Keratinocyte (primary cell): ENCODE measurements at regions not wholly inside any gene's neighbourhood (a gene's known extent, or its start where the extent isn't known, plus 50 kb on each side); places are given as distances from the start of the nearest gene placed in this dataset.
A peak's percentile ranks its signal among the peaks of the same experiment; 100 is the strongest.

Experiments
- DNase-seq: peaks from one replicate; pipeline ENCODE4 v3.0.0-alpha.2; 2011; ENCODE audit warnings: low read depth, missing footprints, low spot score
- FAIRE-seq: peaks from 2 replicates; lab custom pipeline; 2011; peaks lifted over from hg19 to GRCh38; lab: Jason Lieb, UNC
- H2AFZ ChIP-seq: 2 replicates; pipeline ENCODE4 v1.6.0; 2012; ENCODE audit warnings: low read length, control low read depth, inconsistent platforms; ENCODE audit not compliant: control insufficient read depth
- H3K27ac ChIP-seq: 2 replicates; pipeline ENCODE4 v1.5.1; 2011; ENCODE audit warnings: low read length; ENCODE audit not compliant: control insufficient read depth, insufficient read depth
- H3K27me3 ChIP-seq: 3 replicates; pipeline ENCODE4 v1.6.0; 2011; ENCODE audit warnings: low read length; ENCODE audit not compliant: control insufficient read depth, insufficient read depth; ENCODE audit errors: extremely low read depth
- H3K36me3 ChIP-seq, 2 experiments: 2 replicates in 1 of 2; 3 replicates in 1 of 2; pipeline ENCODE4 v1.5.1; 2011; ENCODE audit warnings: low read length in 2 of 2, mild to moderate bottlenecking in 1 of 2; ENCODE audit not compliant: control insufficient read depth in 2 of 2, insufficient read depth in 2 of 2; ENCODE audit errors: extremely low read depth in 1 of 2
- H3K4me1 ChIP-seq: 3 replicates; pipeline ENCODE4 v1.5.1; 2011; ENCODE audit warnings: low read length; ENCODE audit not compliant: control insufficient read depth, insufficient read depth; ENCODE audit errors: extremely low read depth
- H3K4me2 ChIP-seq: 3 replicates; pipeline ENCODE4 v1.6.0; 2011; ENCODE audit warnings: low read depth, low read length; ENCODE audit not compliant: control insufficient read depth, insufficient read depth; ENCODE audit errors: extremely low read depth
- H3K4me3 ChIP-seq, 3 experiments: fragments of 200-600 bp in 1 of 3; sonication (generic) in 1 of 3; 2 replicates in 2 of 3; 3 replicates in 1 of 3; pipeline ENCODE4 v1.5.1; 2011 to 2016; ENCODE audit warnings: low read length in 3 of 3, mild to moderate bottlenecking in 3 of 3, control low read depth in 2 of 3, inconsistent platforms in 1 of 3, low read depth in 1 of 3, mixed read lengths in 1 of 3, mixed run types in 1 of 3, moderate library complexity in 1 of 3; ENCODE audit not compliant: control insufficient read depth in 2 of 3, insufficient read depth in 2 of 3; ENCODE audit errors: extremely low read depth in 1 of 3
- H3K79me2 ChIP-seq: 2 replicates; pipeline ENCODE4 v1.6.0; 2012; ENCODE audit warnings: low read length; ENCODE audit not compliant: control insufficient read depth, insufficient read depth
- H3K9ac ChIP-seq: 3 replicates; pipeline ENCODE4 v1.6.0; 2011; ENCODE audit warnings: low read length; ENCODE audit not compliant: control insufficient read depth, insufficient read depth; ENCODE audit errors: extremely low read depth
- H3K9me1 ChIP-seq: 3 replicates; pipeline ENCODE4 v1.6.0; 2011; ENCODE audit warnings: low read length; ENCODE audit not compliant: control insufficient read depth, insufficient read depth; ENCODE audit errors: extremely low read depth
- H3K9me3 ChIP-seq: 2 replicates; pipeline ENCODE4 v1.5.1; 2012; ENCODE audit warnings: low read depth, low read length; ENCODE audit not compliant: control insufficient read depth
- H4K20me1 ChIP-seq: 3 replicates; pipeline ENCODE4 v1.6.0; 2011; ENCODE audit warnings: low read length; ENCODE audit not compliant: control insufficient read depth, insufficient read depth; ENCODE audit errors: extremely low read depth
- EZH2 ChIP-seq: IDR thresholded peaks from one replicate; pipeline ENCODE4 v1.6.1; 2012; ENCODE audit warnings: inconsistent platforms, mild to moderate bottlenecking, low read length, moderate library complexity
- dilution Hi-C: fragments of 300-500 bp; cut with MboI; formaldehyde crosslinking; loops from one replicate; pipeline ENCODE4 v1.7.0; 2020; ENCODE audit warnings: low sequenced_read_pairs; ENCODE audit not compliant: extremely low pct_ligation_motif_present
- TF ChIP-seq, protein P1 (sequence below), 3 experiments: IDR thresholded peaks in 1 of 3; conservative IDR thresholded peaks in 1 of 3; optimal IDR thresholded peaks in 1 of 3; 2 replicates in 2 of 3; 3 replicates in 1 of 3; pipeline versions ENCODE3 to v1.5.1; 2011; ENCODE audit warnings: low read length in 3 of 3, mild to moderate bottlenecking in 3 of 3, moderate library complexity in 2 of 3, control low read depth in 1 of 3, inconsistent platforms in 1 of 3; ENCODE audit not compliant: insufficient read depth in 2 of 3; ENCODE audit errors: extremely low read depth in 1 of 3

DNA sequence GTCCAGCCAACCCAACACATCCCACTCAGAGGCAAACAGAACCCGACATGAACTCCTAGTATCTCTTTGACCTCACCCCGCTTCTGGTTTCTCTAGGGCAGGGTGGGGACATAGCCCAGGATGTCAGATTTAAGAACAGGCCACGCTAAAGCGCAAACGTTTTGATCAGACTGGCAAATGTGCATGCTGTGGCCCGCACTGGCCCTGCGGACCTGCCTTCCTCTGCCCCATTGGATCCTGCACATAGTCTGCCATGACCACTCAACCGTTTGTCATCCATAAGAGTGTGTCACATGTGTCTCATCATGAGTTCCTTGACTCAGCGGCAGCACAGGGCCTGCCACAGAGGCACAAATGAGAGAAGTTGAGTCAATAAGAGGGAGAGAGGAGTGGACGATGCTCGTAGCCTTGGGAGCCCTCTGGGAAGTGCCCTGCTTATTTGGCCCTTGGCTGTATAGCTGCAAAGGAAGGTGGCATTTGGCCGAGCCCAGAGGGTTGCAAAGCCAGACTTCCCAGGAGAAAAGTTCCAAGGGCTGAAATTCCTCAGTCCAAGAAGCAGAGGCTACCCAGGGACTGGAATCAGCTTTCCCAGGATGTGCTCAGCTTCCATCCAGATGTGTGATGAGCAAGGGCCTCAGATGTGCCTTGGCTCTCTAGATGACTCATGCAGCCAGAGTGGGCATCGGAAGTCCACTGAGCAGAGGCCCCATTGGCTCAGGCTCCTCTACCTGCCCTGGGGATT is 55.5 kb upstream of the SLCO2A1 start:
- Histone ChIP-seq H3K4me2 (peak overlapping the region; percentile 30), H3K9me3 (no peaks in the 10 kb centered on the region), H2AFZ (no peak overlapping the region), H3K27me3 (no peaks in the 10 kb centered on the region), H4K20me1 (no peaks in the 10 kb centered on the region), H3K9ac (no peak overlapping the region), H3K4me3 (no peak overlapping the region), H3K79me2 (no peaks in the 10 kb centered on the region), H3K27ac (no peak overlapping the region), H3K4me1 (peaks cover 9% of the 10 kb centered on the region), H3K36me3 (no peaks in the 10 kb centered on the region), H3K9me1 (no peaks in the 10 kb centered on the region)
- dilution Hi-C loops, result no loop called here
- FAIRE-seq (no peak), DNase-seq (peak; percentile 52)
- no peak for TF ChIP-seq EZH2
- TF ChIP-seq, protein P1, sequence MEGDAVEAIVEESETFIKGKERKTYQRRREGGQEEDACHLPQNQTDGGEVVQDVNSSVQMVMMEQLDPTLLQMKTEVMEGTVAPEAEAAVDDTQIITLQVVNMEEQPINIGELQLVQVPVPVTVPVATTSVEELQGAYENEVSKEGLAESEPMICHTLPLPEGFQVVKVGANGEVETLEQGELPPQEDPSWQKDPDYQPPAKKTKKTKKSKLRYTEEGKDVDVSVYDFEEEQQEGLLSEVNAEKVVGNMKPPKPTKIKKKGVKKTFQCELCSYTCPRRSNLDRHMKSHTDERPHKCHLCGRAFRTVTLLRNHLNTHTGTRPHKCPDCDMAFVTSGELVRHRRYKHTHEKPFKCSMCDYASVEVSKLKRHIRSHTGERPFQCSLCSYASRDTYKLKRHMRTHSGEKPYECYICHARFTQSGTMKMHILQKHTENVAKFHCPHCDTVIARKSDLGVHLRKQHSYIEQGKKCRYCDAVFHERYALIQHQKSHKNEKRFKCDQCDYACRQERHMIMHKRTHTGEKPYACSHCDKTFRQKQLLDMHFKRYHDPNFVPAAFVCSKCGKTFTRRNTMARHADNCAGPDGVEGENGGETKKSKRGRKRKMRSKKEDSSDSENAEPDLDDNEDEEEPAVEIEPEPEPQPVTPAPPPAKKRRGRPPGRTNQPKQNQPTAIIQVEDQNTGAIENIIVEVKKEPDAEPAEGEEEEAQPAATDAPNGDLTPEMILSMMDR (optimal IDR thresholded peaks at IDR 0.05 in 1 of 3, IDR thresholded peaks at IDR 0.05 in 1 of 3, conservative IDR thresholded peaks at IDR 0.05 in 1 of 3; ENCODE audit: extremely low read depth in 1 of 3, insufficient read depth in 2 of 3, low read length in 3 of 3), result no peak

DNA sequence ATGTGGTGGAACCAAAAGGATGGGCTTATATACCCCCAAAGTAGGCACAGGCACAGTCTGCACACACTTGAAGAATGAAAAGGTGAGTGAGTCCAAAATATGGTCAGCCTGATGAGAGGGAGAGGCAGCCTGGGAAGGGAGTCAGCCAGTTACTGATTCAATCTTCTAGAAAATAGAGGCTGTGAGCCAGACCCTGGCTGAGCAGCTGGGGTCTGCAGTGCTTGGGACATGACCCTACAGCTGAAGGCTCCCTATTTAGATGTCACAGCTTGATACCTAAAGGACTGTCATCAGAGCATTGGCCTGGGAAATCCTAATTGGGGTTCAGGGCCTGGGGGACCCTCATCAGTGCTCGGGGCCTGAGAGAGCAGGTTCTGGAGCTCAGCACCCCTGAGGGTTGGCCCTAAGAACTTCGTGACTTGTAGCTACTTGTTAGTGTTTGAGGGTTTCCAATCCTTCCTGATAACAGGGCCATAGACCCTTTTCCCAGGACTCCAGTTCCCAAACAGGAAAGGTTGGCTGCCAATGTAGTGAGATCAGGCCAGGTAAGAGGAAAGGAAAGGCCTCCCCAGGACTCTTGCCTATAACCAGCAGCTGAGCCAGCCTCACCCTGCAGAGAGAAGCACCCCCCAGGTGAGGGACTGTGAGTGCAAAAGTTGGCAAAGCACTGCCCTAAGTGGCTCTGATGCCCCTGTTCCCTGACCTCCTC is 54.7 kb upstream of the SLCO2A1 start:
- H4K20me1 ChIP-seq, result no peaks in the 10 kb centered on the region
- DNase-seq (no peak), FAIRE-seq (no peak)
- no peaks in the 10 kb centered on the region for H3K36me3 ChIP-seq
- TF ChIP-seq, protein P1 (optimal IDR thresholded peaks at IDR 0.05 in 1 of 3, IDR thresholded peaks at IDR 0.05 in 1 of 3, conservative IDR thresholded peaks at IDR 0.05 in 1 of 3; ENCODE audit: extremely low read depth in 1 of 3, insufficient read depth in 2 of 3, low read length in 3 of 3), result no peak
- TF ChIP-seq EZH2, result no peak
- H3K27me3 ChIP-seq, result no peaks in the 10 kb centered on the region
- H3K4me2 ChIP-seq, result peak overlapping the region; percentile 30
- dilution Hi-C loops, result no loop called here
- H3K4me1 ChIP-seq, result peaks cover 9% of the 10 kb centered on the region
- no peak overlapping the region for H3K27ac ChIP-seq
- H2AFZ ChIP-seq, result no peak overlapping the region
- H3K9ac ChIP-seq, result no peak overlapping the region
- H3K4me3 ChIP-seq, result no peak overlapping the region
- H3K9me1 ChIP-seq, result no peaks in the 10 kb centered on the region
- H3K9me3 ChIP-seq, result no peaks in the 10 kb centered on the region
- H3K79me2 ChIP-seq, result no peaks in the 10 kb centered on the region
